ENCODE measurements at regions not wholly inside any gene's neighbourhood (a gene's known extent, or its start where the extent isn't known, plus 50 kb on each side); places are given as distances from the start of the nearest gene placed in this dataset.

- TF ChIP-seq POLR2AphosphoS5 (IDR thresholded peaks at IDR 0.05) (no peak), CTCF (IDR thresholded peaks at IDR 0.05) (no peak), EP300 (IDR thresholded peaks at IDR 0.05; ENCODE audit: low read depth) (no peak)
Measured at GRCh38 chr22:22384668-22385244, 123.8 kb downstream of the ZNF280B start.

All from transverse colon (tissue), 4 donors.